ENCODE measurements at regions not wholly inside any gene's neighbourhood (a gene's known extent, or its start where the extent isn't known, plus 50 kb on each side); places are given as distances from the start of the nearest gene placed in this dataset.

- no peak for TF ChIP-seq CTCF (IDR thresholded peaks at IDR 0.05; ENCODE audit: extremely low read depth, missing control alignments)
- DNase-seq (ENCODE audit: low spot score): no peak
Measured at GRCh38 chr14:100659345-100660001, 67.2 kb upstream of the DLK1 start.

GRCh38 chr14:100660498-100660881 is 66.2 kb upstream of the DLK1 start:
- no peak for DNase-seq (ENCODE audit: low spot score)
- no peak for TF ChIP-seq CTCF (IDR thresholded peaks at IDR 0.05; ENCODE audit: extremely low read depth, missing control alignments)

- no peak for TF ChIP-seq CTCF (IDR thresholded peaks at IDR 0.05; ENCODE audit: extremely low read depth, missing control alignments)
- DNase-seq (ENCODE audit: low spot score): no peak
Measured at GRCh38 chr14:100660882-100661635, 65.6 kb upstream of the DLK1 start.

GRCh38 chr14:100662879-100663760 is 63.6 kb upstream of the DLK1 start:
- peak; percentile 73 for TF ChIP-seq CTCF (IDR thresholded peaks at IDR 0.05; ENCODE audit: extremely low read depth, missing control alignments)
- DNase-seq (ENCODE audit: low spot score): peak; percentile 82

- DNase-seq (ENCODE audit: low spot score): no peak
- no peak for TF ChIP-seq CTCF (IDR thresholded peaks at IDR 0.05; ENCODE audit: extremely low read depth, missing control alignments)
Measured at GRCh38 chr14:100663761-100664052, 63.0 kb upstream of the DLK1 start.

GRCh38 chr14:100664231-100664630 is 62.5 kb upstream of the DLK1 start:
- no peak for DNase-seq (ENCODE audit: low spot score)
- TF ChIP-seq CTCF (IDR thresholded peaks at IDR 0.05; ENCODE audit: extremely low read depth, missing control alignments): no peak
